Activated T-cell treated with anti-CD3 and anti-CD28 coated beads for 4 hours (primary cell): ENCODE measurements at regions not wholly inside any gene's neighbourhood (a gene's known extent, or its start where the extent isn't known, plus 50 kb on each side); places are given as distances from the start of the nearest gene placed in this dataset.

Source experiments
- DNase-seq: peaks from one replicate; pipeline ENCODE4 v3.0.0-alpha.2; 2020

DNA sequence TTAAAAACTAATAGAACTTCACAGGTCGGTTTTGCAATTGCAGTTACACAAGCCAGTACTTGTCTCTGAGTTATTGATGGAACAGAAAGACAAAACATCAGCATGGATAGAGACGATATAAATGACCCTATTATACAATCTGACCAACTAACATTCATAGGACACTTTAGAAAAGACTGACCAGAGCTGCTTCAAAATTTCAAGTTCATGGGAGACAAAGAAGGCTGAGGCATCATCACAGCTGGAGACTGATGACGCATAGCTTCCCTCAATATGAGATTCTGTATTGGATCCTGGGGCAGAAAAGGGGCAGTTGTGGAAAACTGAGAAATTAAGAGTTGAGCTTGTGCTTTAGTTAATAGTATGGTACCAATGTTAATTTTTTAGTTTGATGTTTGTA is 174.0 kb downstream of the THBS2 start:
- no peak for DNase-seq

DNA sequence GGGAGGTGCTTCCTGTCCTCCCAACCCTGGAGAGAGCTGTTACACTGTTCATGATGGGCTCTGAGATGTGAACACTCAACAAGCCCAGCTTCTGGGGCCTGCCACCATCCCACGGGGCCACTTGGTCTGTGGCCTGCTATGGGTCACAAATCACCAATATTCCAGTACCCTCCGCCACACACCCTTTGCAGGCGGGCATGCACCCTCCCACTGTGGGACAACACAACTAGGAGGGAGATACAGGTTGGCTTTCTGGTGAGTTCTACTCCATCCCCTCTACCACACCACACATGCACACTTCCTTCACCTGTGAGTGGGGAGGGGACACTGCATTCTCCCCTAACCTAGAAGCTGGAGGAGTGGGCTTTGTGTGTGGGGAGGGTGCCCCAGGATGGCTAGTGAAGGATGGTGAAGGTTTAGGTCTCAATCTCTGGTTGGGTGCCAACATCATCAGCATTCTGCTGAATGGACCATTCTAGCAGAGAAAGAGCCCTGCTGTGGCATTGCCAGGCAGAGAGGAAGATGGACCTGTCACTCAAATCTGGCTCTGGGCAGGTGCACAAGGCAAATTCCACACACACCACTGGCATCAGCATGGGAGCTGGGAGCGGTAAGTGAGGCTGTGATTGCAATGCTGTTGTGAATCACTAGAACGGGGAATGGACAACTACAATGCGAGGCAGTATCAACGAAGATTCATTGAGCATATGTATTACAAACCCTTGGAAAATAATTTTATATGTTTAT is 175.1 kb downstream of the THBS2 start:
- no peak for DNase-seq

- no peak for DNase-seq
Observed at GRCh38 chr6:169075915-169076654, 177.6 kb downstream of the THBS2 start.

DNA sequence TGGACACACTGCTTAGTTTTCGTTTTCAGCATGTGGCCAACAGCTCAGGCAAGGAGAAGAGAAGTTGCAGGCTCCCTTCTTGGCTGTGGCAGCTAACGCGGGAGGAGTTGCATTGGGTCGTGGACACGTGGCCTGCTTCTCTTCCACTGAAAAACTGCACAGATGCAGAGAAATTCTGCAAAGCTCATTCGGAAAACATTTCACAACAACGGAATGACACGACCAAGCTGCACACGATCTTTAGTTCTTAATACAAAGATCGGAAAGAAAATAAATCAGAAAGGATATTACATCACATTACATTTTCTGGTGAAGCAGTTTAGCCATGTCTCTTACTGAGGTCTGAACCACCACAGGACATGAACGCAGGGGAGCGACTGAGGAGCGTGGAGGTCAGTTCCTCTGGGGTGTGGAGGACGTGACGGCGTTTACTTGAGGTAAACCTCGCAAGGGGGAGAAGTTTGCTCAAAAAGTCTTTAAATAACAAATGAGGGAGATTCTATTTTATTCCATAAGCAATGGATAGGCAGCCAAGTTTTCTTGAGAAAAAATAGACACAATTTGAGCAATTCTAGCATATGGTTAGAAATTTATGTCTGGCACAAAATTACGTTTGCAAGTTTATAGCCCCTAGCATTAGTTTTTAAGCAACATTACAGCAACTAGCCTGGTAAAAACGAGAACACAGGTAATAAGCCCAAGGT is 178.3 kb downstream of the THBS2 start:
- DNase-seq, result no peak

DNA sequence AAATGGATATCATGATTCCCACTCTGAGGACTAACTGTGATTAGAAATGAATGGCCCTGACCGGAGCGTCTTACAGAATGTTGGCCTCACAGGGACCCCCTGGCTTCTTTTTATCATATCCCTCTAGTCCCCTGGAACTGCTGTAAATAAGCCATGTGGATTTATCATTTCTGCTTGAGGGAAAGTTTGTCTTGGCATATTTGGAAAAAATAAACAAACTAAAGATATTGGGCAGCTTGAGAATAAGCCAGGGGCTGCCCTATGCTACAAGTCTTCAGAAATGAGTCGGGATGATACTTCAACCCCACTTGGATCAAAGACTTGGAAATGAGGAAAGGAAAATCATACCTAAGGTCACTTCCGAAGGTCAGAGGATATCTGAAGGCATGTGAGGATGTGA is 179.1 kb downstream of the THBS2 start:
- DNase-seq, result no peak

DNA sequence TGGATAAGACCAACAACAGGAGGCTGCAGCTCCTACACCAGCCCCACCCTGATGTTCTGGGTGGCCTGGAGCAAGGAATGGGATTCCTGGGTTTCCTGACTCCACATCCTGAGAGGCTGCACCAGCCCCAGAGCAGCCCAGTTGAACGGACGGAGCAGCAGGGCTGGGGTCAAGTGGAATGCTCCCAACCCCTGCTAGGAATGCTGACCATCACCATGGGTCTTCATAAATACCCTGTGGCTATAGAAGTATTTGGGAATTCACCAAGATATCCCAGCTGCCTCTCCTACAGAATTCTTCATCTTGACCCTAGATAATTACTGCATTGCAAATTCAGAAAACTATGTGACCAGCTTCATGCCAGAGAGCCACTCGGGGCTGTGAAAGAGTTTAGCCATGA is 180.3 kb downstream of the THBS2 start:
- DNase-seq, result no peak

GRCh38 chr6:169072127-169073042 is 181.3 kb downstream of the THBS2 start:
- DNase-seq, result no peak

GRCh38 chr6:169071394-169071793 is 182.3 kb downstream of the THBS2 start:
- no peak for DNase-seq

DNA sequence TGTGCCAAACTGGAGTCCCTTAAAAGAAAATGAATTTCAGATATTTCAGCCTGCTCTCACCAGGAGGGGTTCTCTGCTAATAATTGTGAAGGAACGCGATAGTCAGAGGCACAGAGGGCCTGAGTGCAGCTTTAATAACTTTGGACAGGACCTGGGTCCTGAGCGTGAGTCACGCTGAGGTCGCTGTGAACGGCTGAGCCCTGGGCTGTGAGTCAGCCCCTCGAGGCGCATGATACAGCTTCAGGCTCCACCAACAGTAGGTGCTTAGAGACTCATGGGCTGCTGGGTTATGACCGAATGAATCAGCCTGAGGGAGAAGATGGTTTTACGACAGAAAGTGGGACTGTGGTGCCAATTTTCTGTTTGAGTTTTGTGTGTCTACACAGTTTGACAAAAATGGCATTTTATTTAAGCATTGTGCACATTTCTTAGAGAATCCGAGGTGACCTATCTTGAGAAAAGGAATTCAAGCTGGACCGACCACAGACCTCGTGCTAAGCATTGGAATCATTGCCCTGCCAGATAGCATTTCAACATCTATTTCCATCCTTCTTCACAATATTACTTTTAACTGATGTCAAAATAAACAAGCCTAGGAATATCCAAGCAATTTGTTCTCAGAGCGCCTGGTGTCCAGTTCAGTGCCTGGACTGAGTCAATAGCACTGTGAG is 183.0 kb downstream of the THBS2 start:
- DNase-seq, result no peak

GRCh38 chr6:169069356-169069755 is 184.3 kb downstream of the THBS2 start:
- DNase-seq, result no peak

- DNase-seq, result no peak
Observed at GRCh38 chr6:169064194-169064593, 189.5 kb downstream of the THBS2 start.

DNA sequence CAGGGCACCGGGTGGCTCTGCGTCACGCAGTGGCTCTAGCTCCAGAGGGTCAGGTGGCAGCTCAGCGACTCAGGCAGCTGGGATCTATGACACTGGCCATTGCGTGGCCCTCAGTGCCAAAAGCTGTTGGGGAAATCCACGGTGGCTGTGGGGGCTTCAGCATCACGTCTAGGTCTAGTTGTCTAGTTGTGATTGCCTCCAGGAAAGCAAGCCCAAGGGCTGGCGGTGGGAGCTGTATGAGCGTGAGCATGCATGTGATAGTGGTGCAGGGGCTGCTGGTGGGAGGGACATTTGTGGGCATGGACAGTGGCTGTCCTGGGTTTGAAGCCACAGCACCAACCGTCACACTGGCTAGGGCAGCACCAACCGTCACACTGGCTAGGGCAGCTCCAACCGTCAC is 191.4 kb downstream of the THBS2 start:
- DNase-seq, result no peak

DNA sequence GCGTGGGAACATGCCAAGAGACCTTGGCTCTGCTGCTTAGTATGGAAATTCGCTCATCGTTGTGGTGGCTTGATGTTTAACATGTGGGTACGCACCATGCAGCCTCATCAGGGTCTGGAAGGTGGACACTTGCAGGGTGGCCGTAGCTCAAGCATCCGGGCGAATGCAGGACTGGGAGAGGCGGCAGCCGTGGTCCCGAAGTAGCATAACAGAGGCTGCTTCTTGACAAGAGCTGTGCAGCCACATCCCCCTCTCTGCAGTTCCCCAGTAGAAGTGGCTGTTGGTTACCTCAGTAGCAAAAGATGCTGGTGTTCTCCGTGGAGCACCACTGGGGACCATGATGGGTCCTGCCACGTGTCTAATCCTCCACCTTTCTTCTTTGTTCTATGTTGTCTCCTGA is 195.0 kb downstream of the THBS2 start:
- DNase-seq, result no peak

DNA sequence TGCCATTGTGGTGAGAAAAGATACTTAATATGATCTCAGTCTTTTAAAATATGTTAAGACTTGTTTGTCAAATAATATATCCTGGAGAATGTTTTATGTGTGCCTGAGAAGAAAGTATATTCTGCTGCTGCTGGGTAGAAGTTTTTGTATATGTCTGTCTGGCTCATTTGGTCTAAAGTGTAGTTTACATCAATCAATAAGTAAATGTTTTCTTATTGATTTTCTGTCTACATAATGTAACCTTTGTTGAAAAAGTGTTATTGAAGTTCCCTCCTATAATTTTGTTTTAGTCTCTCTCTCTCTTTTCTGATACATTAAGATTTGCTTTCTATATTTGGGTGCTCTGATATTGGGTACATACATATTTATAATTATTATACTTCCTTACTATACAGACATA is 201.2 kb downstream of the THBS2 start:
- DNase-seq, result no peak

GRCh38 chr6:169051371-169051770 is 202.3 kb downstream of the THBS2 start:
- no peak for DNase-seq

DNA sequence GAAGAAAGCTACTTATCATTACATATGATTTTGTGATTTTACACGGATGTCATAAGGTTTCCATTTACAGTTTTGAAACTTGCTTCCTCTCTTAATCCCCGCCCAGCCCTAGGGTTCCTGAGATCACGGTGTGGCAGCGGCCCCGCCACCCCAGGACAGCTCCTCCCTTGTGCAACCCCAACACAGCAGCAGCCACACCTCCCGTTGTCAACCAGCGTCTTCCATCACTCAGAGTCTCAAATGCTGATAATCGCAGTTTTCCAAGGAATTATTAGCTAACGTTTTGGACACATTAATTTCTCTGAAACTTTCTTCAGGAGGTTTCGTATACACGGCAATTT is 204.8 kb downstream of the THBS2 start:
- DNase-seq, result no peak

DNA sequence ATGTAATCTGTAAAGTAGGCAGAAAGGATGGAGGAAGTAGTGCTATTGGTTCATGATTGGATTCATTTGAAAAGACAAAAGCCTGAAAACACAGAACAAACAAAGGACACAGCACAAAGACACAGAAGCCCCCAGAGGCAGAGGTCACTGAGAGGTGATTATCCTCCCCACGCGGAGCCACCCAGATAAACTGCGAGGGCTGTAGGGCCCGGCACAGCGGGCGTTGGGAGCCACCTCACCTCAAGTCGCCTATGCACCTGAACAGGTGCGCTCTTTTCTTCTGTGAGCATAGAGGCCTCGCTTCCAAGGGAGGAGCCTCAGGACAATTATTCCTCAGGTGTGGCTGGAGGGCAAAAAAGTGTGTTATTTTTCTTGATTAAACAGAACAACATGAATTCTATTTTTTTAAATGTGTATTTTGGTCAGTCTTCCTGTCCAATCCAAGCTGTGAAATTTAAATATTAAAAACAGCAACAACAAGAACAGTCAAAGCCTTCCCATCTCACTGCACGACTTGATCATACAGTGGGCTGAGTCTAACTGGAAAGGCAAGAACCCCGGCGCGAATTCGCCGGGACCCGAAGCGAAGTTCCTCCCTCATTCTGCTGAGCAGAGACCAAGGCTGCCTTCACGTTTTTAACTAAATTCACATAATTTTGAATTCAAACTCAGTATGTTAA is 205.3 kb downstream of the THBS2 start:
- no peak for DNase-seq

DNA sequence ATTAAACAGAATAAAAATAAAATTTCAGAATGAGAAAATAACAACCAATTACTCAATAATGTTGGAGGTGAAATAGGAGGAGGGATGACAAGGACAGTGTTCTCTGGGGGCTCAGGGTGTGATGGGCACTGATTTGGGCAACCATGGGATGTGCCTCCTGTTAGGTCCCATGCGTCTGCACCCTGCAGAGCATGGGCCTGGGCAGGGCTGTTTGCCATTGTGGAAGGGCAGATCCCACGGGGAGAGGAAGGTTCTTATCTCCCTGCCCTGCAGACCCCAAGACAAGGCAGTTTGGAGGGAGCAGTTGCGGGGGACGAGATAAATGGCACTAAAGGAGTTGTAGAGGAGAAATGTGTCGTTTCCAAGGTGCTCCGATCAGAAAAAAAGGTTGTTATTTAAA is 206.3 kb downstream of the THBS2 start:
- no peak for DNase-seq

- DNase-seq, result no peak
Observed at GRCh38 chr6:169046483-169047192, 207.0 kb downstream of the THBS2 start.

GRCh38 chr6:169046021-169046420 is 207.6 kb downstream of the THBS2 start:
- DNase-seq, result no peak

DNA sequence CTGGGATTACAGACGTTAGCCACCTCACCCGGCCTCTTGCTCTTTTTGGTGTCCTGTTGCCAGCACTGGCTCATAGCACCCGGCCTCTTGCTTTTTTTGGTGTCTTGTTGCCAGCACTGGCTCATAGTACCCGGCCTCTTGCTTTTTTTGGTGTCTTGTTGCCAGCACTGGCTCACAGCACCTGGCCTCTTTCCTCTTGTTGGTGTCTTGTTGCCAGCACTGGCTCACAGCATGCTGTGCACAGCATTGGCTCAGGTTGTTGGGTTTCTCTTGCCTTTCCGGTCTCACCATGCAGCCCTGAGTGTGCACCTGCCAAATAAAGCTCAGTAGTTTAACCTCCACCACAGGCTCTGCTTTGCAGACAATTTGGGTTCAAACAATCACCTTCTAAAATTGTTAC is 208.2 kb downstream of the THBS2 start:
- no peak for DNase-seq
